HepG2 (cell line): ENCODE measurements at regions not wholly inside any gene's neighbourhood (a gene's known extent, or its start where the extent isn't known, plus 50 kb on each side); places are given as distances from the start of the nearest gene placed in this dataset.
A peak's percentile ranks its signal among the peaks of the same experiment; 100 is the strongest.

ENCODE experiments used
- AHDC1 ChIP-seq: sonication (generic); formaldehyde crosslinking; IDR thresholded peaks from 2 replicates; pipeline ENCODE4 v1.5.1; 2020; ENCODE audit warnings: mild to moderate bottlenecking, missing genetic modification reagents, borderline replicate concordance
- ARID4A ChIP-seq: sonication (generic); formaldehyde crosslinking; IDR thresholded peaks from 2 replicates; pipeline ENCODE4 v1.5.0; 2020; ENCODE audit warnings: mild to moderate bottlenecking, missing genetic modification reagents, borderline replicate concordance
- HDAC2 ChIP-seq: sonication (generic); formaldehyde crosslinking; IDR thresholded peaks from 2 replicates; pipeline ENCODE4 v1.4.0; 2020; ENCODE audit warnings: missing genetic modification reagents
- HMG20B ChIP-seq: conservative IDR thresholded peaks from 2 replicates; pipeline ENCODE4 v1.6.1; 2016; ENCODE audit warnings: missing genetic modification reagents, missing compliant biosample characterization
- POGZ ChIP-seq: sonication (generic); formaldehyde crosslinking; IDR thresholded peaks from 2 replicates; pipeline ENCODE4 v1.4.0; 2020; ENCODE audit warnings: mild to moderate bottlenecking, missing genetic modification reagents
- RAD21 ChIP-seq: fragments of 450-650 bp; formaldehyde crosslinking; IDR thresholded peaks from 2 replicates; pipeline ENCODE4 v1.5.0; 2020; ENCODE audit warnings: mild to moderate bottlenecking
- RNF2 ChIP-seq: fragments of 450-650 bp; conservative IDR thresholded peaks from 2 replicates; pipeline ENCODE4 v1.6.1; 2016; ENCODE audit warnings: low read depth
- TGIF2 ChIP-seq: IDR thresholded peaks from 2 replicates; pipeline ENCODE4 v1.6.1; 2016; ENCODE audit warnings: control low read depth, missing compliant biosample characterization
- ZNF12 ChIP-seq: sonication (generic); formaldehyde crosslinking; IDR thresholded peaks from 2 replicates; pipeline ENCODE4 v1.5.0; 2020; ENCODE audit warnings: missing genetic modification reagents
- ZNF24 ChIP-seq: fragments of 450-650 bp; IDR thresholded peaks from 2 replicates; pipeline ENCODE4 v1.6.1; 2017; ENCODE audit warnings: antibody characterized with exemption, mild to moderate bottlenecking
- ZNF430 ChIP-seq: sonication (generic); formaldehyde crosslinking; IDR thresholded peaks from 2 replicates; pipeline ENCODE4 v1.9.0; 2021; ENCODE audit warnings: mild to moderate bottlenecking, missing genetic modification reagents
- ZNF441 ChIP-seq: sonication (generic); formaldehyde crosslinking; IDR thresholded peaks from 2 replicates; pipeline ENCODE4 v1.7.0; 2021; ENCODE audit warnings: missing genetic modification reagents, borderline replicate concordance
- ZNF557 ChIP-seq: sonication (generic); formaldehyde crosslinking; IDR thresholded peaks from 2 replicates; pipeline ENCODE4 v1.4.0; 2020; ENCODE audit warnings: missing genetic modification reagents
- ZNF766 ChIP-seq: sonication (generic); formaldehyde crosslinking; IDR thresholded peaks from 2 replicates; pipeline ENCODE4 v1.5.0; 2020; ENCODE audit warnings: missing genetic modification reagents, borderline replicate concordance
- ZNF780A ChIP-seq: sonication (generic); formaldehyde crosslinking; IDR thresholded peaks from 2 replicates; pipeline ENCODE4 v1.8.0; 2022; ENCODE audit warnings: mild to moderate bottlenecking, missing genetic modification reagents, moderate library complexity
- ZNF883 ChIP-seq: sonication (generic); formaldehyde crosslinking; IDR thresholded peaks from 2 replicates; pipeline ENCODE4 v1.5.1; 2020; ENCODE audit warnings: mild to moderate bottlenecking, missing genetic modification reagents; ENCODE audit errors: not compliant biosample characterization
- ZSCAN25 ChIP-seq: sonication (generic); formaldehyde crosslinking; IDR thresholded peaks from 2 replicates; pipeline ENCODE4 v1.8.0; 2022; ENCODE audit warnings: mild to moderate bottlenecking, missing genetic modification reagents
- ZSCAN29 ChIP-seq: sonication (generic); formaldehyde crosslinking; conservative IDR thresholded peaks from 2 replicates; pipeline ENCODE4 v1.4.0; 2020; ENCODE audit warnings: mild to moderate bottlenecking, missing genetic modification reagents
- TF ChIP-seq, protein P1 (sequence below): sonication (generic); formaldehyde crosslinking; conservative IDR thresholded peaks from 2 replicates; pipeline ENCODE4 v1.4.0; 2020; ENCODE audit warnings: missing genetic modification reagents

GRCh38 chr3:72590732-72591221, 257.5 kb downstream of the SHQ1 start (continued):
- no peak for TF ChIP-seq ZNF883 (CRISPR knock-in tag)
- TF ChIP-seq RNF2, result 0 out of 2 replicates have a peak, but pooled peaks have one; percentile 44
- no peak for TF ChIP-seq ZNF12 (CRISPR knock-in tag)
- TF ChIP-seq HDAC2 (CRISPR knock-in tag), result peak; percentile 81
- TF ChIP-seq ZSCAN29 (CRISPR knock-in tag), result 0 out of 2 replicates have a peak, but pooled peaks have one; percentile 35
- no peak for TF ChIP-seq ZNF24
- no peak for TF ChIP-seq ZNF766 (CRISPR knock-in tag)
- TF ChIP-seq, protein P1, sequence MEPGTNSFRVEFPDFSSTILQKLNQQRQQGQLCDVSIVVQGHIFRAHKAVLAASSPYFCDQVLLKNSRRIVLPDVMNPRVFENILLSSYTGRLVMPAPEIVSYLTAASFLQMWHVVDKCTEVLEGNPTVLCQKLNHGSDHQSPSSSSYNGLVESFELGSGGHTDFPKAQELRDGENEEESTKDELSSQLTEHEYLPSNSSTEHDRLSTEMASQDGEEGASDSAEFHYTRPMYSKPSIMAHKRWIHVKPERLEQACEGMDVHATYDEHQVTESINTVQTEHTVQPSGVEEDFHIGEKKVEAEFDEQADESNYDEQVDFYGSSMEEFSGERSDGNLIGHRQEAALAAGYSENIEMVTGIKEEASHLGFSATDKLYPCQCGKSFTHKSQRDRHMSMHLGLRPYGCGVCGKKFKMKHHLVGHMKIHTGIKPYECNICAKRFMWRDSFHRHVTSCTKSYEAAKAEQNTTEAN (CRISPR knock-in tag), result peak; percentile 66; the same call in 1 of the 2 replicates
- 0 out of 2 replicates have a peak, but pooled peaks have one; percentile 36 for TF ChIP-seq TGIF2 (CRISPR knock-in tag)
- peak; percentile 34; the same call in 1 of the 2 replicates for TF ChIP-seq ARID4A (CRISPR knock-in tag)
- TF ChIP-seq ZNF557 (CRISPR knock-in tag), result no peak
- TF ChIP-seq AHDC1 (CRISPR knock-in tag), result peak; percentile 87; the same call in 1 of the 2 replicates
- peak; percentile 74 for TF ChIP-seq HMG20B (CRISPR knock-in tag)
- peak; percentile 70; the same call in 1 of the 2 replicates for TF ChIP-seq POGZ (CRISPR knock-in tag)
- TF ChIP-seq ZSCAN25 (CRISPR knock-in tag), result 0 out of 2 replicates have a peak, but pooled peaks have one; percentile 14
- no peak for TF ChIP-seq ZNF780A (CRISPR knock-in tag)
- TF ChIP-seq ZNF441 (CRISPR knock-in tag), result peak; percentile 20; the same call in 1 of the 2 replicates
- TF ChIP-seq ZNF430, result peak; percentile 86
- TF ChIP-seq RAD21 (CRISPR knock-in tag), result peak; percentile 18; the same call in 1 of the 2 replicates
